ENCODE measurements at regions not wholly inside any gene's neighbourhood (a gene's known extent, or its start where the extent isn't known, plus 50 kb on each side); places are given as distances from the start of the nearest gene placed in this dataset.

DNA sequence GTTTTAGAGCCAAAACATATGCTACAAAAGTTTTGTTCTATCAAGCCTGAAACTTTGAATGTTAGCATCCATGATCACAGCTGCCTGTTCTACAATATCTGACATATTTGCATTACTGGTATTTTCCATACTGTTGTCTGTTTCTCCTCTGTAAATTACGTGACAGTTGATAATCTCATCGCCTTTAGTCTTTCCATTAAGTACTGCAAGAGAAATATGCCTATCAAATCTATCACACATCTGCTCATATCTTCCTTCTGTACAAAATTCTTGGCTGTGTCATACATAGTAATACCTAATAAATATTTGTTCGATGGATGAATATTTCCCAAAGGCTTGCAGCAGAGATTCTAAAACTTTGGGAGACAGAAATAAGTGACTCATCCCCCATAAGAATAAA lies 717.3 kb downstream of the OTOL1 start:
- DNase-seq: no peak

DNA sequence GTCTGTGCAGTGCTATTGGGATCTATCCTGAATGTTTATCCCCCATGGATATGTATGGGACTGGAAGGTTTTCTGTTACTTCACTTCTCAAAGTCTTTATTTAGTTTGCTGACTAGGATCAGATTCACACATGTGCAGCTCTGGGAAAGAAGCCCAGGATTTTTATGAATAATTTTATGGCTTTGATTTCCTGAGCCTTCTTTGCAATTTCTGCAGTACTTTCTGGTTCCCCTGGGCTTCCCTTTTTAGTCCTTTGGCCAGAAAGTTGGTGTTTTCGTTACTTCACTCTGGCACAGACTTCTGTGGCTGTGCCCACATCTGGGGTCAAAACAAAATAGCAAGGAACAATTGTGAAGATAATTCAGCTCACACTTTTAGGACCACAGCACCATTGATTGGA lies 721.0 kb downstream of the OTOL1 start:
- no peak for DNase-seq

DNA sequence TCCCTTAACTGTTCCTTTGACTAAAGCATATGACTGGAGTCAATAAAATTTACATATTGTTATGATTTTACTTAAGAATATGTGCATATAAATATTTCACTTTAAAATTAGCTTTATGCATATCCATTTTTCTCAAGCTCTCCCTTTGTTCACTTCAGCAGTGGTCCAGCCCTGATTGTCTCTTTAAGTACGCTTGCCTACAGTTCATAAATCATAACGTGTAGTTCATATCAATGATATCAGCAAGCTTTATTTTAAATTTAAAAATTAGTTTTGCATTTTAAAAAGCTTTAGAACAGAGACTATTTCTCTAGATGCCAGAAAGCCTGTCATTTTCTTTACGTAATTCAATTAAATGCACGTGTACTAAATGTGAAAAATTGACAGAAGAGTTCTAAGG lies 721.9 kb downstream of the OTOL1 start:
- DNase-seq: no peak

DNA sequence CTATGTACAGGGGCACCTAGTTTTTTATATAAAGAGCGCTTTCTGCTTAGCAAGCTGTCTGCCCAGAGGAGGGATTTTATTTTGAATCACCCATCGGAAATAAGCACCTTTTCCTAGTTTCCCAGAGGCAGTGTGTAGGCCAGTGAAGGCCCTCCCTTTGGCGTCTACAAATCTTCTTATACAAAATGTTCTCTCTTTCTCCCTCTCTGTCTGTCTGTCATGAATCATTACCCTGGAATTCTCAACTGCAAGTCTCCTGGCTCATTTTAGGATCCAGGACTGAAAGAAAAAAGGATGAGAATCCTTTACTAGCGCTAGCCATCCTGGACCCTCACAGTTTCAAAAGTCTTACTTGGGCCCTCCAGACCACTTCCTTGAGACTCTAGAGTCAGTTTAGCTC lies 728.1 kb downstream of the OTOL1 start:
- DNase-seq: no peak

DNA sequence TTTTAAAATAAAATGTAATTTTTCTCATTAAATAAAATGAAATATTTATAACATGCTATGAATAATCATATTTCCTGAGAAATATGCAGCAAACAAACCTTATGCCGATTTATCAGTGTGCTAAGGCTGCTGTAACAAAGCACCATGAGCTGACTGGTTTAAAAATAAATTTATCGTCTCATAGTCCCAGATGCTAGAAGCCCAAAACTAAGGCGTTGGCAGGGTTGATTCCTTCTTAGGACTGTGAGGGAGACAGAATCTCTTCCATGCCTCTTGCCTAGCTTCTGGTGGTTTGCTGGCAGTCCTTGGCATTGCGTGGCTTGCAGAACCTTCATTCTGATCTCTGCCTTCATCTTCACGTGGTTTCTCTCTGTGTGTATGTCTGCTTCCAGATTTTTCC lies 740.3 kb downstream of the OTOL1 start:
- no peak for DNase-seq

DNA sequence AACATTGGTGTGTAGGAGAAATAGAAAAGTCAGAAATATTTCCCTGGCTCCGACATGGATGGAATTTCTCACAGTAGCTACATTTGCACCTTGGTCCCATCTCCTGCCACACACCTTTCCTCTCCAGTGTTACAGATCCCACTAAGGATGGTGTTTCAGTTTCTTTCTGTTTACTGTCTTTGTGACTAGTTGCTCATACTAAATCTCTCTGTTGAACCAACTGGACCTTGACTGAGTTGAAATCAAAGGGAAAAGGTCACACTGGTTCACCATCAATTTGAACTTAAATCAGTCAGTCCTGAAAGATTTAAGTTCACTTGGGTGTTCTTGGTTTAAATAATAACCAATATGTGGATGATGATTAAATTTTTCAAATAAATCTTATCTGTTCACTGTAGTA lies 754.2 kb downstream of the OTOL1 start:
- DNase-seq: no peak

DNA sequence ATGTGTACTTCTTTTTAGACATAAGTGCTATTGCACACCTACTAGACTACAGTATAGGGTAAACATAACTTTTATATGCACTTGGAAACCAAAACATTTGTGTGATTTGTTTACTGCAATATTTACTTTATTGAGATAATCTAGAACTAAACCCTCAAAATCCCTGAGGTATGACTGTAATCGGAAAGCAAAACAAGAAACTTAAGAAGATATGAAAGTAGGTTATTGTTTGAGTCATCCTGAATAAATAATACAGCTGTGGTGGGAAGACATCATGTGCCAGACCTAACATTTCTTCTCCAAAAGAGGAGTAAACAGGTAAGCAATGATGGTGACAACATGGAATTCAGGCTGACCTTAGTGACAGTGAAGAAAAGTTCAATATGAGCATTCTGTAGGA lies 765.5 kb downstream of the OTOL1 start:
- no peak for DNase-seq

DNA sequence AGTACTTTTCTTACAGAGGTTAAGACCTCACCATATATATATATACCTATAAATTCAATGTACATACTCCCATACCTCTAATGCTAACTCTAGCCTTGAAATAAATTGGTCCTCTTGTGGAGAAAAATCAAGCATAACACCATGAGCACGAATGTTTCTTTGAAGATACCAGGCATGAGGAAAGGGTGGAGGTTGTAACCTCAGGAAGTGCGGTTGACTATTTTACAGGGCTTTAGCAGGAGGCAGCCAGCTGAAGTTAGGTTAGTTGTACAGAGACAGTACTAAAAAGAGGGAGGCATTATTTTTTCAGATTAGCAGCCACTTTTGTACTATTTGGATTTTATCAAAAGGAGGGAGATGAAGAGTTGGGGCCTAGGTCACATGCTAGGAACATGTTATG lies 767.0 kb downstream of the OTOL1 start:
- no peak for DNase-seq

DNA sequence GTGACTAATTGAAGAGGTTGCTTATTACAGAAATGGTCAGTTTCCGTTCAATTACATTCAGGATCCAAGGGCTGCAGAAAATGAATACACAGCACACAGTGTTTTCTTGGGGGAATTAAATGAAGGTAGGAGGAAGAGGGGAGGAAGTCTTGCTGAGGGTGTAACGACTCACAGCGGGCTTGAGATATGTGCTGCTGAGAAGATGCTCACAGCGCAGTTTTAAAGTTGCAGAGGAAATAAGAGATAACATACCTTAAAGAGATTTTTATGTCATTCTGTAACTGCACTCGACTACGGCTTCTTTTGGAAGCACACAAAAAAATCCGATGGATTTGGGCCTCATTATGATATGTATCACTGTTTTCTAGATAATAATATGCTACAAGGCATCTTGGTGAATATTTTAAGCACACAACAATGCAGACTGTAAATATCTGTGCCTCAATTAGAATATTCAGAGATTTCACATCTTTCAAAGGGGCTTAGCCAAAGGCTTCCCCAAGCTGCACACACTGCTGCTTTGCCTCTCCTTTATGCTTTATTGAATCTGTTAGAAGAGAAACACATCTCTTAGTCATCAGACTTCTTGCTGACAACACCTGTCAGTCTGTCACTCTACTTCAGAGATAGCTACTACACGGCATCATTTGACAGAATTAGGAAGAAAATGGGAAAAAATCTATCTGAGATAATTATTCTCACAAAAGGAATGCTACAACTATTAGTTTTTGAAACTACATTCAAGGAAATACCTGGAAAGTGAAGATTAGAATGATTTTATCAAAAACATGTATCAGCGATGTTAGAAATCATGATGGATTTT lies 773.2 kb downstream of the OTOL1 start:
- DNase-seq: peak; percentile 38

DNA sequence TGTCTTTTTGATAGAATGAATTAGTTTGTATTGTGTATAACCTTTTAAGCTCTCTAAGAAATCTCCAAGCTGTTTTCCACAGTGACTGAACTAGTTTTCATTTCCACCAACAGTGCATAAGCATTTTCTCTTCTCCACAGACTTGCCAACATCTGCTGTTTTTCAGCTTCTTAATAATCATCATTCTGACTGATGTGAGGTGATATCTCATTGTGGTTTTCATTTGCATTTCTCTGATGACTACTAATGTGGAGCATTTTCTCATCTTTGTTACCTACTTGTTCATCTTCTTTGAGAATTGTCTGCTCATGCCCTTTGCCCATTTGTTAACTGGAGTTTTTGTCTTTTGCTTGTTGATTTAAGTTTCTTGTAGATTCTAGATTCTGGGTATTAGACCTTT lies 777.5 kb downstream of the OTOL1 start:
- no peak for DNase-seq

DNA sequence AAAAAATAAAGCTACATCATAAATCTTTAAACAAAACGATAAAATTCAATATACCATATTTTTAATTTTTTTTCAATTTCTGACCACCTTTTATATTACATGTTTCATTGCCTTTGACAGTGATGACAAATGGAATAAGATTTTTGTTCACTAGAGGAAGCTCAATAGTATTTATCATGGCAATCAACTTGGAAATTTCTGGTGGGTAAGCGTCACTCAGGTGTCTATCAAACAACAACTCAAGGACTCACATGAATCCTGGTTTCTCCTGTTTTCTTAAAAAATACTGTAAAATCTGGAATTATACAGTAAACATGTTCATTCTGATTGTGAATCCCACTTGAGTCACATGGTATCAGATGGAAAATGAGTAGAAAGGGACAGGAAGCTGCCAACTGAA lies 782.2 kb downstream of the OTOL1 start:
- no peak for DNase-seq

DNA sequence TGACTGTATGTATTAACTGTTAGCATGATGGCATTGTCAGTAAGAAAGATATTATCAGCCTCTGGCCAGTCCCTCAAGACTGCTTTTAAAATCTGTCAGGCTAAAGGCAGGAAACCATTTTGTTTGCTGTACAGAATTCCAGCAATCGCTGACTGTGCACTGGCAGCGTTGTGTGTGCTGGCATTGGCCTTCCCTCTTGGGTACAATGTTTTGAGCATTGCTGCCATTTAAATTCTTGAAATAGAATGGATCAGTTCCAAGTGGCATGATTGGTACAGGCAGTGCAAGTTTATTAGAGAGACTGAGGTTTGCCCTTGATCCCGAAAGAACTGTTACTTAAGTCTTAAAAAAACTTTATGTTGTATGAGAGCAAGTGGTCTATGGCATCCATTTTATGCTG lies 788.7 kb downstream of the OTOL1 start:
- DNase-seq: no peak

DNA sequence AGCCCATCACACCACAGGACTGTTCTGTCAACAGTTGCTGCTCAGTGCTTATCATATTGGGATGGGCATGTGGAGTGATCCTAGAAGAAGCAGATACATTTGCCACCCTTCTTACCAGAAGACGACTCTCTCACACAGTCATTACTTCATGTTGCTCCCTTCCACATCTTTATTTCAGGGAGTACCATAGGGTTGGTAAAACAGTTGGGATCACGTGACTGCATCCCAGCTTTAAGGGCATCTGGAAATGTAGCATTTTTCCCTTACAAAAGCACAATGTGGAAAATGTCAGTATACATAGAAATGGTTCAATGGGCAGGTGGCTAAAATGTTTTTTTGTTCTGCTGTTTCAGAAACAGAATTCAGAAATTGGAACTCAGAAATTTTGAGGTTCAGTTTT lies 791.0 kb downstream of the OTOL1 start:
- no peak for DNase-seq

DNA sequence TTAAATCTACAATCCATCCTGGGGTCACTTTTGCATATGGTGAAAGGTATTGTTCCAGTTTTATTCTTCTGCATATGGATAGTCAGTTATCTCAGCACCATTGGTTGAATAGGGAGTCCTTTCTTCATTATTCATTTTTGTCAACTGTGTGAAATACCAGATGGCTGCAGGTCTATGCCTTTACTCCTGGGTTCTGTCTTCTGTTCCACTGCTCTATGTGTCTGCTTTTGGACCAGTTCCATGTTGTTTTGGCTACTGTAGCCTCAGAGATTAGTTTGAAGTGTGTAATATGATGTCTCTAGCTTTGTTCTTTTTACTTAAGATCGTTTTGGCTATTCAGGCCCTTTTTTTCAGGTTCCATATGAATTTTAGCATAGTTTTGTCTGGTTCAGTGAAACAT lies 795.8 kb downstream of the OTOL1 start:
- DNase-seq: no peak

DNA sequence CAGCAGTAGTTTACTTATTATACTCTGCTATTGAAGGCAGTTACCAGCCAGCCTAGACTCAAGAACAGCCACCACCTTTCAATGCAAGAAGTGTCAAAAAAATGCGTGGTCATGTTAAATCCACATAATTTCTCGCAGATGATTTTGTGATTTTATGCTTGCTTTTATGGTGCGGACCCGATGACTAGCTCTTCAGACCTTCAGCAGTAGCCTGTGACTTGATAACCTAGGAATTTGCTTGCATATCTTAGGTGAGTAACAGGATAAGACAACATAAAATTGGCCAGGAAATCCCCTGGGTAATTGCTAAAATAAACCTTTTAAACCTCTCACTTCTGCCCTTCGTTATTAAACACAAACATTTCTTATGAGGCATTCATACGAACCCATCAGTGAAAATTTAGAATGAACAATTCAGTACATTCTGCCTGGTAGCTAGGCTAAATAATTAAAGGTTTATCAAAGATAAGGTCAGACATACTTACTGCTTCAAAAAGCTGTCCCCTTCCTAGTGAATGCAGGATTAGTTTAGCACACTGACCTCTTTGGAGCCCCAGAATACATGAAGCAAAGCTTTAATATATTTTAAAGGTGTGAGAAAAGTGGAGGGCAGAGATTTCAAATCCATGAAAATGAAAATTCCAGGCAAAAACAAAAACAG lies 798.8 kb downstream of the OTOL1 start:
- no peak for DNase-seq

DNA sequence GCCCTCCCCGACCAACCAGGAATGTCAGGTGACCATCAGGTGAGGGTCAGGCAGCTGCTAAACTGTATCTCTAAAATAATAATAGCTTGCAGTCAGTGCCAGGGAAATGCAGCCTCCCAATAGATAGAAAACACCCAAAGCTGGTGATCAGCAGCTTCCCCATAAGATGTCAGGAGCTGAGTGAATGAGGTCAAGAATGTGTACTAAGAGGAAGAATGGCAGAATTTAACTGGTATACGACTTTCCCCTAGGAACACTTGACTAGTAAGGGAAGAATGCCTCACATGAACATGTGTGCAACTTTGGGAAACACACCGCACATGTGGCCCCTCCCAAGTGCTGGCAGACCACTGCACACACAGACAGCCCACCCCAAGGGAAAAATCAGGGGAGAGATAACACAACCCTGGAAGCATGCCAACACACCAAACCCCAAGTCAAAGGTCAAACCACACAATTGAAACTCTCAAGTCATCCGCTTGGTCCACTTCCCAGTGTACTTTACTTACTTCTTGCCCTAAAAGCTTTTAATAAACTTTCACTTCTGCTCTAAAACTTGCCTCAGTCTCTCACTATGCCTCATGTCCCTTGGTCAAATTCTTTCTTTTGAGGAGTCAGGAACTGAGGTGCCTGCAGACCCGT lies 806.5 kb downstream of the OTOL1 start:
- no peak for DNase-seq

DNA sequence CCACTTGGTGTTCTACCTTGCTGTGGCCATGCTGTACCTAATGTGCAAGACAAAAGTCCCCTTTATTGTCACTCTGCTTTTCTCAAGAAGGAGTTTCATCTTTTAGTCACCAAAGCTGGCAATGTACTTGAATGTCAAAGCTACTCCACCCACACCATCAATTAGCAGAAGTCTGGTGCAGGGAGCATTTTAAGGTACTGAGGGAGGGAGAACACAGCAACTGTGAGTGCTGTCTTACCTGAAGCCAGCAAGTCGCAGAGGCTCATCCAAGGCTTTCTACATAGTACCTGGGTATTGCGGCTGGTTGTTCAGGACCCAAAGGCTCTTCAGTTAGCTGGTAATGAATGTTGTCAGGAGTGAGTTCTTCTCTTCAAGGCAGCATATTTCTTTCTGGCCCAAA lies 820.4 kb downstream of the OTOL1 start:
- no peak for DNase-seq

DNA sequence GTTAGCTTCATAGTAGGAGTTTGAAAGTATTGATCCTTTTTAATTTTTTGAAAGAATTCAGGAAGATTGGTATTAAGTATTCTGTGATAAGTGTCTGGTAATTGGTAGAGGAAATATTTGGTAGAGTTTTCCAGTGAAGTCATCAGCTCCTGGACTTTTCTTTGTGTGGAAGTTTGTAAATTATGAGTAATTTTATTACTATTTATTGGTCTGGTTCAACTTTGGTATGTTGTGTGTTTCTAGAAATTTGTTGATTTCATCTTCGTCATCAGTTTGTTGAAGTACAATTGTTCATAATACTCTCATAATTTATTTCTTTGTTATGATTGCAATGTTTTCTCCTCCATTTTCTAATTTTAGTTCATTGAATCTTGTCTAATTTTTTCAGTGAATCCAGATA lies 832.0 kb downstream of the OTOL1 start:
- DNase-seq: no peak

DNA sequence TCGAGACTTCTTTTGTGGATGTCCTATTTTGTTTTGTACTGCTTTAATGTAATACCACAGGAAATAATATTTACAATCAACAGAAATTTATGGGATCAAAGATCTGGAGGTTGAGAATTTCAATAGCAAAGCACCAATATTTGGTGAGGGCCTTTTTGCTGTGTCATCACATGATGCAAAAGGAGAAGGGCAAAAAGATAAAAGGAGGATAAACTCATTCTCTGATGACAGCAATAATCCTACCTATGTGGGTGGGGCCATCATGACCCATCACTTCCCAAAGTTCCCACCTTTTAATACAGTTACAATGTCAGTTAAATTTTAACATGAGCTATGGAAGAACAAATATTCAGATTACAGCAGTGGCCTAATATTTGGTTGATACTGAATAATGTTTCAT lies 832.9 kb downstream of the OTOL1 start:
- DNase-seq: no peak

DNA sequence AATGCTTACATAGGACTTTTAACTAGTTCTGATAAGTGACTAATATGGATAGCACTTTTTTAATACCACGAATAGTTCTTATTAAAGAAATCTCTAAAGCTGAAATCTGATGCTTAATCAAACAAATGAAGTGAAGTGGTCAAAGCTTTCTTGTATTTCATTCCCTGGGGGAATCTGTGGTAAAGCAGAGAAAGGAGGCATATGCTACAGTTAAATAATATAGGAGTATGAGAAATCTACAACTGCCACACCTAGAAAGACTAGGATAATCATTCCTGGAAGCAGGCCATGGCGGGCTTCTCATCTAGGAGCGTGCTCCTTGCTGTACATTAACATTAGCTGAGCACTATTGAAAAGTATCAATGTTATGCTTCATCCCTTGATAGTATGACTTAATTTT lies 835.7 kb downstream of the OTOL1 start:
- no peak for DNase-seq

DNA sequence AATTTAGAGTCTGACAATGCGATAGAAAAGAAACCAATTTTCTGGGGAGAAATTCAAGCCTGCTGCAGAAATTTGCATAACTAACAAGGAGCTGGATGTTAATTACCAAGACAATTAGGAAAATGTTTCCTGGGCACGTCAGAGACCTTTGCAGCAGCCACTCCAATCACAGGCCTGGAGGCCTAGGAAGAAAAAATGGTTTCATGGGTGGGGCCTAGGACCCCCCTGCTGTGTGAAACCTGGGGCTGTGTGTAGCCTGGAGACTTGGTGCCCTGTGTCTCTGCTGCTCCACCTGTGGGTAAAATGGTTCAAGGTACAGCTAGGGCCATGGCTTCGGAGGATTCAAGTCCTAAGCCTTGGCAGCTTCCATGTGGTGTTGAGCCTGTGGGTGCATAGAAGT lies 837.9 kb downstream of the OTOL1 start:
- DNase-seq: no peak

DNA sequence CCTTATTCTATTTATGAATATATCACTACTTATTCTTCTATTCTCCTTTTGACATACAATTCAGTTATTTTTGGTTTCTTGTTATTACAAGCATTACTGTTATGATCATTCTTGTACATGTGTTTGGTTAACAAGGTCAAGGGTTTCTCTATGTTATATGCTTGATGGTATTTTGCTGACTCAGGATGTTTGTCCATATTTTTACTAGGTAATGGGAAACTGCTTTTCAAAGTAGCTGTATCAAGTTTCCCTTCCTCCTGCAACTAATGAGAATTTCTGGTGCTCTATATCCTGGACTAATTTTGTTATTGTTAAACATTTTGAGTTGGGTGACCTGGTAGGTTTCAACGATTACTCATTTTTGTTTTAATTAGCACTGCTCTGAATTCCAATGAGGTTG lies 841.0 kb downstream of the OTOL1 start:
- DNase-seq: no peak

DNA sequence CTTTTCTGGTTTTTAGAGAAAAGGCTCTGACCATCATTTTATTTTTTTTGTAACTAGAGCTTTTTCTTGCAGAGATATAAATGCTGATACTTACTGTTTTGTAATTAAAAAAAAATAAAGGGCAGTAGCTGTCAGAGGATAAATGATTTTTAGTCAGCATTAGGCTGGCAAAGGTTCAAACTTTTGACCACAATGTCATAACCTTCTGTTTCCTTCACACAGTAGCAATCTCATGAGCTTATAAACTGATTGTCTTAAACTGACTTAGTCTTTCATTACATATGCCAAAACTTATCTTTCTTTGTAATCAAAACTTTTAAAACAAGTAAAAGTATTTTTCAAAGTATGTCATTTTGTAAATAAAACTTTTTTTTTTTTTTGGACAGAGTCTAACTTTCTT lies 841.9 kb downstream of the OTOL1 start:
- DNase-seq: no peak

DNA sequence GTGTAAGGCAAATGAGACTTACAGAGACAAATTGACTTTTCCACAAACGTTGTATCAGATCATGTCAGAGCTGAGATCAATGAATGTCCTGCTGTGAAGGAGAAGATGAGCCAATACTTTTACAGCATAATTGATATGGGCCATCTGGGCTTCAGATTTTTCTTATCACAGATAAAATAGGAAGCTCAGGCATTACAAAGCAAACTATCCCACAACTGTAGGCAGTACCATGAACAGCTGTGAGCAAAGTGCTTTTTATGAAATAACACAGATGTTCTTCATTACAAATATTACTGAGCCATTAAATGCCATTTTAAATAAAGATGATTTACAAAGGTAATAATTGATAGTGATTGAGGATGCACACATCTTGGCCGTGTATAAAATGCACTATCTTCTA lies 852.3 kb downstream of the OTOL1 start:
- DNase-seq: no peak

Data from COR-L47 (cell line).